Bone marrow (tissue), 2 donors: ENCODE measurements at regions not wholly inside any gene's neighbourhood (a gene's known extent, or its start where the extent isn't known, plus 50 kb on each side); places are given as distances from the start of the nearest gene placed in this dataset.

Experiments used
- DNase-seq, 2 donors: peaks; one replicate each; lab custom pipeline; 2025; lab: John Stamatoyannopoulos, UW

DNA sequence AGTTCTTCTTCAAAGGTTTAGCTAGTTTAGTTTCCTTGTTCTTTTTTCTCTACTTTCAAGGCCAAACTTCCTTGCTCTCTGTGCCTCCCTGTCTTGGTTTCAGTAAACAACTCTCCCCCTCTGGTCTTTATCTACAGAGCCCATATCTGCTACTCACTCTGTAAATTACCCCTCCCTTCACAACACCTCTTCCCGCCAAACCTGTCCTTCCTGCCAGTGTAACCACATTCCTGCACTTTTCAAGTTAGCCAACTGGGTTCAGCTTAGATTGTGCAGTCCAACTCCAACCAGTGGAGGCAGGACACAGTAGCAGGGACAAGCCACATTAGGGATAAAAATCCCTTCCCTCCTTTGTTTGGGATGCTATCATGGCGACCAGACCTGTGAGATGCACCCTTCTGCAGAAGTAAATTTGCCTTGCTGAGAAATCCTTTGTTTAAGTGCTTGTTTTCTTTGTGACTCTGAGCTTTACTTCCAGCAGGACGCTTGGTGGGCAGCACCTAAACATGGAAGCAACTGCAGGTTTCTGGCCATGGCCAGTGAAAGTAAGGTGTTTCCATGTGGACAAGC, 706.0 kb downstream of the KCNJ3 start:
- no peak for DNase-seq

- no peak for DNase-seq
Observed at GRCh38 chr2:155393406-155393805, 694.9 kb downstream of the KCNJ3 start.

- DNase-seq, result no peak
Observed at GRCh38 chr2:155391613-155392130, 693.2 kb downstream of the KCNJ3 start.

DNA sequence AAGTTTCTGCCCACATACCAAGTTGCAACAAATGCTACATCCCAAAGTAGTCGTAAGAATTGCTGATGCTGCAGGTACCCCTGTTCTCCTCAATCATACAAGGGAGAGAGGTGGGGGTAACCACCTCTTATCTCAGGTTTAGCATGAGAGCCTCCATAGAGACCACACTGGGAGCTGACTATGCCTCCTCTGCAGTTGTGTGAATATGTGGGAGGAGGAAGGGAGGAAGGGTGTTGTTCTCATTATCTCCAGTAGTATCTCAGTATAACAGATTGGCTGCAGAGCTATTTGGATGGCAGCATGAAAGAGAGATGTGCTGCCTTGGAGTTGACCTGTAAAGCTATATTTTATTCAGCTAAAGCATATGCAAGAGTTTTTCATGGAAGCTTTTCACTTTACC, 690.7 kb downstream of the KCNJ3 start:
- no peak for DNase-seq

DNA sequence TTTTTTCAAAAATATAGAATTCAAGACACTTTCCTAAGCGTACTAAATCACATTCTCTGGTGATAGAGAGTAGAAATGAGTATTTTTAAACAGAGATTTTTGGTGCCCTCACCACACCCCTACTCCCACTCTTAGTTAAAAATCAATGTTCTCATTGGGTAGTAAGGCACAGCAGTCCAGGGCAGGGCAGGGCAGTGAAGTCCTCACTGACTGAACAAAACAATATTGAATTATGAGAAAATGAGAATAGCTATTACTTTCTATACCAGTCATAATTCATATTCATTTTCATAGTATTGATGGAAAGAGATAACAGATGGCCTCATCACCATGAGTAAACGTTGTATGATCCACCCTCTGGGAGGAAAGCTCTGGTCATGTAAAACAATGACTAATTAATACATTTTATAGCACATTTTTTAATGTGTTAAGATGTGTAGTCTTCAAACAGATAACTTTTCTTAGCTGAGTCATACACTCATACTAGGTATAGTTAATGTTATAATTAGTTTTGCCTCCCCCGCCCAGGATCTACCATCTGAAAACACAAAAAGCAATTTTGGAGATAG, 686.1 kb downstream of the KCNJ3 start:
- no peak for DNase-seq

DNA sequence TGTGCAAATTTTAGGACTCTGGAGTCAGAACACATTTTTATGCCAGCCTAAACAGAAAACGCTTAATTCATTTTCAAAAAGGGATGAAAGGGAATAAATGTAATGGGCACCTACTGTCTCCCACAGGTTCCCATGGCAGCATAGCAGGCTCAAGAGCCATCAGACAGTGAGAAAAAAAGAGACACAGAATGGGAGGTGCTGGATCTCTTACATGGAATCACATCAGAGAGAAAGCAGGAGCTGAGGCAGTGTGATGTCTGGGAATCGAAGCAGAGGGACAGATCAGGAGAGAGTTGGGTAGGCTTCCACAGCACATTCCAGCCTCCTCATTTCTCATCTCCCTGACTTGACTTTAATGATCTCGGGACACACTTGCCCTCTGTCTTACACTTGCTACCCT, 684.3 kb downstream of the KCNJ3 start:
- DNase-seq, result no peak

GRCh38 chr2:155381436-155381835, 682.9 kb downstream of the KCNJ3 start:
- DNase-seq, result no peak

DNA sequence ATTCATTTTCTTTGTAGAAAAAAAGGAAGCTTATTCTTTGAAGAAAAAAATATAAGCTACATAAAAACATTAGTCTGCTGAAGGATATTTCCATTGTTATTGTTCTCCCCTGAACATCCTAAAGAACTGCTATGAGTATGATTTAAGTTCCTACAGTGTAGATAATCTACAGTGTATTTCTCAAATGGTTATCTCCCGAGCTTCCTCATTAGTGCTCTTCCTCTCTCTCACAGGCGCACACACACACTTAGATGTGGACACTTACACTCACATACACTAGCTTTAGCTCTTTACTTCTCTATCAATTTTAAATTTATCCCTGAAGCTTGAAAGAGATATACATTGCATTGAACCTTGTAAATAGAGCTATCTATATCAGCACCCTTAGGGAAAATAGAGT, 681.0 kb downstream of the KCNJ3 start:
- no peak for DNase-seq

DNA sequence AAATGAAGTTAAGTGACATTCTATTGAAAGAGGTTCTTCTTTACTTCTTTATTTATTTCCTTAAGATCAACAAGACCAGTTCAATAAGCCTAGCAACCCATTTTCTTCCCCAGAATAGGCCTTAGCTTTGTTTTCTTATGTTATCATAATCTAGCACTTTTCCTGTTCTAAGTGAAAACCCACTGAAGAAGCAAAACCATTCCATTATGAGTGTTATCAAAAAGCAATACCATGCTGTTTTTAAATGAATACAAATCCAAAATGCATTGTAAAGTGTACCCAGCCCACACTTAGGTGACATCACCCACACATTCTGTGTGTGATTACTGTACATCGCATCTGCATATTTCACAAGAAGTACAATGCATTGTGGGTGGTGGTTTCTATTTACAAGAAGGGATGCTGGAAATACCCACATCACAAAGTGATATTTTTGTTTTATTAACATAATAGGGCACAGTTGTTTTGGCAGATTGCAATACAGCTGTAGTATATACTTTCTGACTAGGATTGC, 679.5 kb downstream of the KCNJ3 start:
- no peak for DNase-seq

DNA sequence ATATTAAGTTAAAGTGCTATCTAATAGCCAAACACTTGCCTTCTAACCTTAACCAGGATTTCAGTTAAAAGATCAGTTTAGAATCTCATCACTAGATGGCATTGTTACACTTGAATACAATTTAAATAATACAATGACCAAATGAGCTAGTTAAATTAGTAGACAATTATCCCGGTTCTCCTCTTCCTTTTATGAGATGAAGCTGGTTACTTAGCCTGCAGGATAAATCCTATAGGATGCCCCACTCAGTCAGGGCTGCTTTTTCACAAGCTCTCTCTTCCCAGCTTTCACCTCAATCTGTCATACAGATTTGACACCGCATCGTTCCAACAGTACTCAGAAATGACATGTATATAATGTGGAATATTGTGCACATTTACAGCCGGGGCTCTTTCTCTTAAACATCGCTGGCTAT, 678.8 kb downstream of the KCNJ3 start:
- DNase-seq, result no peak

DNA sequence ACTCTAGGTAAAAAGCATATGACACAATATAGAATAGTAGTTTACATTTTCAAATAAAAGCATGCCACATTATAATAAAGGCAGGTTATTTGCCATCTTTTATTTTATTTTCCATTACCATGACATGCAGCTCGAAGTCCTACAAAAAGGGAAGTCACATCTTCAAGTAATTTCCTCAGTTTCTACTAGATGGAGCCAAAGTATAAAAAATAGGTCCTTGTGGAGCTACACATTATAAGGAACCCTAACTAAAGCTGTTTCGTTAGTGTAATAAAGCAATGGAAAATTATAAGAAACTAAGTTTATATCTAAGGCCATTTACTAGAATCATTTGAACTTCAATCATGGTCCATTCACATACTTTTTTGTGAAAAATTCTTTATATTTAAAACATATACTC, 674.5 kb downstream of the KCNJ3 start:
- peak in 1 of 2 donors; percentile 14 for DNase-seq

DNA sequence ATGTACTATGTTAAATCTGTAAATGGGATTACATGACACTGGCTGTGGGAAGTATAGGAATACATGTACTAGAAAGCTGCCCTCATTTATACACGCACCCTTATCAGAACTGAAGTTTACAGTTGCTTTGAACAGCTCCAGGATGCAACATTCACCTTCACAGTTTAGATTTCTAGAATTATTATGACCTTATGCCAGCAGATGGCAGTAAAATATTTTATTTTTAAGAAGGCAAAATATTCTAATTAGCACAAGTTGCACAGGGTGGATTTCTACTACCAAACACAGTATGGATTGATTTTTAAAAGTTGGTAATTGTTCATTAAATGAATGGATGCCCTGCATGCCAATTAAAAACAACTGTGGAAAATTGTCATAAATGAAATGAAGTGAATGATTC, 670.4 kb downstream of the KCNJ3 start:
- DNase-seq, result no peak

DNA sequence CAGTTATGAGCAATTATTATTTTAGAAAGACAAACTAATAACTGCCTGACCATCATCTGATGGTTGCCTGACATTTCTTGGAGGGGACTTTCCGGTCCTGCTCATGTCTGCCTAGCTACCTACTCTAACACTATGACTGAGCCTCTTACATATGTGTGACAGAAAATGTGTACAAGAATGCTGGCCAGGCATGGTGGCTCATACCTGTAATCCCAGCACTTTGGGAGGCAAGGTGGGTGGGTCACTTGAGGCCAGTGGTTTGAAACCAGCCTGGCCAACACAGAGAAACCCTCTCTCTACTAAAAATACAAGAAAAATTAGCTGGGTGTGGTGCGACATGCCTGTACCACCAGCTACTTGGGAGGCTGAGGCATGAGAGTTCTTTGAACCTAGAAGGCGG, 666.3 kb downstream of the KCNJ3 start:
- no peak for DNase-seq

DNA sequence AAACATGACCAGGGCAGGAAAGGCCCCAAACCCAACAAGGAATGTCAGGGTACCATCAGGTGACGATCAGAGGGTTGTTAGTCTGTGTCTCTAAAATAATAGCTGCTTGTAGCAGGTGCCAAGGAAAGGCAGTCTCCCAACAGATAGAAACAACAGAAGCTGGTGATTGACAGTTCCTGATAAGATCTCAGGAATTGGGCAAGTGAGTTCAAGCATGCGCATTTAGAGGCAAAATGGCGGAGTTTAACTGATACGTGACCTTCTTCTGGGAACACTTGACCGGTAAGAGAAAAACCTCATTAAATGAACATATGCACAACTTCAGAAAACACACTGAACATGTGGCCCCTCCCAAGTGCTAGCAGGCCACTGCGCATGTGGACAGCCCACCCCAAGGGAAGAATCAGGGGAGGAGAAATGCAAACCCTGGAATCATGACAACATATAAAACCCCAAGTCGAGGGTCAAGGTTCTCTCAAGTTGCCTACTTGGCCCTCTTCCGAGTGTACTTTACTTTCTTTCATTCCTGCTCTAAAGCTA, 664.9 kb downstream of the KCNJ3 start:
- no peak for DNase-seq

- DNase-seq, result no peak
Observed at GRCh38 chr2:155357172-155357571, 658.7 kb downstream of the KCNJ3 start.

- DNase-seq, result no peak
Observed at GRCh38 chr2:155356250-155356649, 657.8 kb downstream of the KCNJ3 start.

DNA sequence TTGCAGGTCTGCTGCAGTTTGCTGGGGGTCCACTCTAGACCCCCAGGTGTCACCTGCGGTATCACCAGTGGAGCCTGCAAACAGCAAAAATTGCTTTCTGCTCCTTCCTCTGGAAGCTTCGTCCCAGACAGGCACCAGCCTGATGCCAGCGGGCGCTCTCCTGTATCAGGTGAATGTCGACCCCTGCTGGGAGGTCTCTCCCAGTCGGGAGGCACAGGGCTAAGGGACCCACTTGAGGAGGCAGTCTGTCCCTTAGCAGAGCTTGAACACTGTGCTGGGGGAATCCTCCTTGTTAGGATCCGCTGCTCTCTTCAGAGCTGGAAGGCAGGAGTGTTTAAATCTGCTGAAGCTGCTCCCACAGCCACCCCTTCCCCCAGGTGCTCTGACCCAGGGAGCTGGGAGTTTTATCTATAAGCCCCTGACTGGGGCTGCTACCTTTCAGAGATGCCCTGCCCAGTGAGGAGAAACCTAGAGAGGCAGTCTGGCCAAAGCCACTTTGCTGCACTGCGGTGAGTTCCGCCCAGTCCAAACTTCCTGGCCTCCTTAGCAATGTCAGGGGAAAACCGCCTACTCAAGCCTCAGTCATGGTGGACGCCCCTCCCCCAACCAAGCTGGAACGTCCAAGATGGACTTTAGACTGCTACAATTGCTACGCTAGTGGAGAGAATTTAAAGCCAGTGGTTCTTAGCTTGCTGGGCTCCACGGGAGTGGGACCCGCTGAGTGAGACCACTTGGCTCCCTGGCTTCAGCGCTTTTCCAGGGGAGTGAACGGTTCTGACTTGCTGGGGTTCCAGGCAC, 652.5 kb downstream of the KCNJ3 start:
- DNase-seq, result no peak

DNA sequence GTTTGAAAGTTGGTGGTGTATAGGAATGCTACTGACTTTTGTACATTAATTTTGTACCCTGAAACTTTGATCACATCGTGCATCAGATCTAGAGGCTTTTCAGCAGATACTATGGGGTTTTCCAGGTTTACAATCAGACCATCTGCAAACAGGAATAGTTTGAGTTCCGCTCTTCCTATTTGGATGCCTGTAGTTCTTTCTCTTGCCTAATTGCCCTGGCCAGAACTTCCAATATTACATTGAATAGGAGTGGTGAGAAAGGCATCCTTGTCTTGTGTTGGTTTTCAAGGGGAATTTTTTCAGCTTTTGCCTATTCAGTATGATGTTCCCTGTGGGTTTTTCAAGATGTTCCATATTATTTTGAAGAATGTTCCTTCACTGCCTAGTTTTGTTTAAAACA, 633.5 kb downstream of the KCNJ3 start:
- DNase-seq, result no peak

DNA sequence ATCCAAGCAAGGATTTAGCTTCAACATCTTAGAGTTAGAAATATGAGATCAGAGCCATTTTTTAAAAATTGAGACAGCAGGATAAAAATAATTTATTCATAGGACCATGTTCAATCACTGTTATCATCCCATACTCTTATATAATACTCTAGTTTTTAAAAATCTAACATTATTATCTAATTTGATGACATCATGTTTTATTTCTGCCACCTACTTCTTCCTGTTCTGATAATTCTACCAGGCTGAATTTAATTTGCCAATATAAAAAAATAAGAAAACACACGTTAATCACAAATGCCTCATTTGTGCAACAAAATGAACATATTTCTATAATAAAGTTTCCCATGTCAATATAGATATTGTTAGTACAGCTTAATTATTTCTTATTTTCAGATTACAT, 621.7 kb downstream of the KCNJ3 start:
- DNase-seq, result no peak

DNA sequence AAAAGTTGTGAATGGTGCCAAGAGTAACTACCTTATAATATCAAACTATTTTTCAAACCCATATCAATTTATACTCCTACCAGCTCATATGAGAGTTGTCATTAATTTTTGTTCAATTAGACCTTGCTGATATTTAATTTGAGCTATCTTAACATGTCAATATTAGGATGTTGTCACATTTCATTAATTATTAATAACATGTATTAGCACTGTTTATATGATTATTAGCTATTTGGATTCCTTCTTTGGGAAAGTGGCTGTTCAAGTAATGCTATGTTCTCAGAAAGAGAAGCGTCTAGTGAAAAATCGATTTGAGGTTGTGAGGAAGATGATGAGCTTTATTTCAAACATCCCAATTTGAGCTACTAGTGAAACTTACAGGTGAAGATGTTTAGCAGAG, 620.2 kb downstream of the KCNJ3 start:
- no peak for DNase-seq

- no peak for DNase-seq
Observed at GRCh38 chr2:155315768-155316167, 617.3 kb downstream of the KCNJ3 start.

DNA sequence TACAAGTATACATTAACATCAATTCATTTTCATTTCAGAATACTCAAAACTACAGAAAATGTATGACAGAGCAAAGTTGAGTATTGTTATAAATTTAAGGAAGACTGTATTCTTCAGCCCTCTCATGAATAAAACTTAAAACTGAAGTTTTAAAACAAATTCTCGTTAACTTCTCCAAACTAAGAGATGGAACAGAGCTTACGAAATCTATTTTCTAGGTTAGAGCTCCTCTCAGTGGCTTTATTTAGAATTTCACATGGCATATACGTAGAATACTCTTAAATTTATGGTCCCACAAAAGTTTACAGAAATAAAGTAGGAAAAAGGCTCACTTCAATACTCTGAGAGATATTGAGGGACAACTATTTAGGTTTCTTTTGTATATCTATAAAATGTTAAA, 612.1 kb downstream of the KCNJ3 start:
- DNase-seq, result peak in 1 of 2 donors; percentile 4

- DNase-seq, result no peak
Observed at GRCh38 chr2:155309483-155309882, 611.0 kb downstream of the KCNJ3 start.
